ENCODE measurements at regions not wholly inside any gene's neighbourhood (a gene's known extent, or its start where the extent isn't known, plus 50 kb on each side); places are given as distances from the start of the nearest gene placed in this dataset.

- ChIA-PET CTCF (interaction anchor here (1.9 kb wide), 1 partner anchor 14 kb away, joined by 10 read pairs; no protein-coding TSS in a partner anchor), POLR2A (no interaction called here)
- Mint-ChIP-seq H3K27ac (peak overlapping the region in 7 of 8 donors; percentile 22 to 90 (median 64)), H3K36me3 (no peaks in the 10 kb centered on the region), H3K27me3 (no peaks in the 10 kb centered on the region), H3K4me3 (peak overlapping the region in 1 of 7 donors; percentile 7), H3K9me3 (no peaks in the 10 kb centered on the region), H3K4me1 (peaks cover 28 to 35% (median 29%) of the 10 kb centered on the region in 3 donors)
- no peaks in the 10 kb centered on the region for H3K9me3 ChIP-seq (ENCODE audit: low read length)
- H3K4me1 ChIP-seq (ENCODE audit: insufficient read depth, low read length): peaks cover 23% of the 10 kb centered on the region
- no peak for DNase-seq
- H3K4me3 ChIP-seq (ENCODE audit: low read length): no peak overlapping the region
- H3K27me3 ChIP-seq (ENCODE audit: insufficient read depth, low read length, poor library complexity, severe bottlenecking): no peaks in the 10 kb centered on the region
- no peaks in the 10 kb centered on the region for H3K36me3 ChIP-seq (ENCODE audit: insufficient read depth, low read length)
- no peak overlapping the region for H3K27ac ChIP-seq (ENCODE audit: low read depth, low read length)
Observed at GRCh38 chr2:161078211-161078539, 82.1 kb upstream of the TANK start.

GRCh38 chr2:161085149-161085548 lies 75.1 kb upstream of the TANK start:
- peaks cover 2% of the 10 kb centered on the region for H3K4me1 ChIP-seq (ENCODE audit: insufficient read depth, low read length)
- H3K27me3 Mint-ChIP-seq: no peaks in the 10 kb centered on the region
- no peaks in the 10 kb centered on the region for H3K9me3 Mint-ChIP-seq
- no peak overlapping the region for H3K27ac Mint-ChIP-seq
- H3K36me3 ChIP-seq (ENCODE audit: insufficient read depth, low read length): no peaks in the 10 kb centered on the region
- H3K27ac ChIP-seq (ENCODE audit: low read depth, low read length): no peak overlapping the region
- H3K4me1 Mint-ChIP-seq: peaks cover 5 to 11% (median 7%) of the 10 kb centered on the region in 3 donors
- CTCF ChIA-PET: no interaction called here
- no peaks in the 10 kb centered on the region for H3K27me3 ChIP-seq (ENCODE audit: insufficient read depth, low read length, poor library complexity, severe bottlenecking)
- POLR2A ChIA-PET: no interaction called here
- H3K4me3 ChIP-seq (ENCODE audit: low read length): no peak overlapping the region
- H3K36me3 Mint-ChIP-seq: peaks cover 0 to 10% (median 0%) of the 10 kb centered on the region in 3 donors
- no peak for DNase-seq
- no peaks in the 10 kb centered on the region for H3K9me3 ChIP-seq (ENCODE audit: low read length)
- H3K4me3 Mint-ChIP-seq: no peak overlapping the region

- POLR2A ChIA-PET: no interaction called here
- Mint-ChIP-seq H3K36me3 (peaks cover 0 to 10% (median 0%) of the 10 kb centered on the region in 3 donors), H3K27ac (no peak overlapping the region), H3K4me3 (no peak overlapping the region), H3K9me3 (no peaks in the 10 kb centered on the region), H3K4me1 (peaks cover 19 to 25% (median 23%) of the 10 kb centered on the region in 3 donors), H3K27me3 (no peaks in the 10 kb centered on the region)
- Histone ChIP-seq H3K27me3 (ENCODE audit: insufficient read depth, low read length, poor library complexity, severe bottlenecking) (no peaks in the 10 kb centered on the region), H3K4me3 (ENCODE audit: low read length) (no peak overlapping the region), H3K27ac (ENCODE audit: low read depth, low read length) (no peak overlapping the region), H3K9me3 (ENCODE audit: low read length) (no peaks in the 10 kb centered on the region), H3K4me1 (ENCODE audit: insufficient read depth, low read length) (peaks cover 11% of the 10 kb centered on the region), H3K36me3 (ENCODE audit: insufficient read depth, low read length) (no peaks in the 10 kb centered on the region)
- CTCF ChIA-PET: no interaction called here
- no peak for DNase-seq
Observed at GRCh38 chr2:161088658-161089350, 71.4 kb upstream of the TANK start.

- no peaks in the 10 kb centered on the region for H3K36me3 ChIP-seq (ENCODE audit: insufficient read depth, low read length)
- ChIA-PET POLR2A (no interaction called here), CTCF (interaction anchor here (1.2 to 1.9 kb wide), 2 partner anchors 14 to 27 kb away, joined by 4 read pairs; no protein-coding TSS in a partner anchor)
- peak in 3 of 5 donors; percentile 6 to 53 (median 21) for DNase-seq
- Mint-ChIP-seq H3K9me3 (no peaks in the 10 kb centered on the region), H3K27me3 (no peaks in the 10 kb centered on the region), H3K36me3 (peaks cover 0 to 7% (median 0%) of the 10 kb centered on the region in 3 donors), H3K4me3 (peak overlapping the region in 6 of 7 donors; percentile 63 to 83 (median 75)), H3K27ac (peak overlapping the region in 3 of 8 donors; percentile 34 to 72 (median 66)), H3K4me1 (peaks cover 23 to 32% (median 29%) of the 10 kb centered on the region in 3 donors)
- no peak overlapping the region for H3K27ac ChIP-seq (ENCODE audit: low read depth, low read length)
- no peaks in the 10 kb centered on the region for H3K9me3 ChIP-seq (ENCODE audit: low read length)
- peaks cover 11% of the 10 kb centered on the region for H3K4me1 ChIP-seq (ENCODE audit: insufficient read depth, low read length)
- no peaks in the 10 kb centered on the region for H3K27me3 ChIP-seq (ENCODE audit: insufficient read depth, low read length, poor library complexity, severe bottlenecking)
- H3K4me3 ChIP-seq (ENCODE audit: low read length): no peak overlapping the region
Observed at GRCh38 chr2:161090411-161090810, 69.8 kb upstream of the TANK start.

- ChIA-PET CTCF (no interaction called here), POLR2A (no interaction called here)
- Histone ChIP-seq H3K36me3 (ENCODE audit: insufficient read depth, low read length) (no peaks in the 10 kb centered on the region), H3K27me3 (ENCODE audit: insufficient read depth, low read length, poor library complexity, severe bottlenecking) (no peaks in the 10 kb centered on the region), H3K9me3 (ENCODE audit: low read length) (no peaks in the 10 kb centered on the region), H3K4me3 (ENCODE audit: low read length) (no peak overlapping the region), H3K27ac (ENCODE audit: low read depth, low read length) (no peak overlapping the region), H3K4me1 (ENCODE audit: insufficient read depth, low read length) (peaks cover 7% of the 10 kb centered on the region)
- peaks cover 0 to 6% (median 2%) of the 10 kb centered on the region in 5 donors for H3K9me3 Mint-ChIP-seq
- no peak overlapping the region for H3K4me3 Mint-ChIP-seq
- H3K36me3 Mint-ChIP-seq: peaks cover 0 to 13% (median 0%) of the 10 kb centered on the region in 3 donors
- no peak overlapping the region for H3K27ac Mint-ChIP-seq
- H3K4me1 Mint-ChIP-seq: peaks cover 16 to 21% (median 19%) of the 10 kb centered on the region in 3 donors
- H3K27me3 Mint-ChIP-seq: no peaks in the 10 kb centered on the region
- DNase-seq: no peak
Observed at GRCh38 chr2:161095314-161095713, 64.9 kb upstream of the TANK start.

GRCh38 chr2:161096336-161096735 lies 63.9 kb upstream of the TANK start:
- POLR2A ChIA-PET: no interaction called here
- H3K9me3 ChIP-seq (ENCODE audit: low read length): no peaks in the 10 kb centered on the region
- no peak overlapping the region for H3K27ac Mint-ChIP-seq
- no peak overlapping the region for H3K4me3 Mint-ChIP-seq
- no peak overlapping the region for H3K4me3 ChIP-seq (ENCODE audit: low read length)
- H3K9me3 Mint-ChIP-seq: peaks cover 0 to 6% (median 2%) of the 10 kb centered on the region in 5 donors
- no peak for DNase-seq
- CTCF ChIA-PET: no interaction called here
- H3K4me1 ChIP-seq (ENCODE audit: insufficient read depth, low read length): no peaks in the 10 kb centered on the region
- H3K27me3 ChIP-seq (ENCODE audit: insufficient read depth, low read length, poor library complexity, severe bottlenecking): no peaks in the 10 kb centered on the region
- no peaks in the 10 kb centered on the region for H3K27me3 Mint-ChIP-seq
- no peak overlapping the region for H3K27ac ChIP-seq (ENCODE audit: low read depth, low read length)
- H3K36me3 Mint-ChIP-seq: peaks cover 0 to 13% (median 0%) of the 10 kb centered on the region in 3 donors
- H3K4me1 Mint-ChIP-seq: peaks cover 7 to 11% (median 9%) of the 10 kb centered on the region in 3 donors
- no peaks in the 10 kb centered on the region for H3K36me3 ChIP-seq (ENCODE audit: insufficient read depth, low read length)

- ChIA-PET CTCF (no interaction called here), POLR2A (no interaction called here)
- no peak overlapping the region for H3K27ac Mint-ChIP-seq
- no peaks in the 10 kb centered on the region for H3K36me3 ChIP-seq (ENCODE audit: insufficient read depth, low read length)
- H3K9me3 Mint-ChIP-seq: peaks cover 0 to 6% (median 2%) of the 10 kb centered on the region in 5 donors
- no peaks in the 10 kb centered on the region for H3K4me1 ChIP-seq (ENCODE audit: insufficient read depth, low read length)
- no peak overlapping the region for H3K4me3 ChIP-seq (ENCODE audit: low read length)
- H3K4me1 Mint-ChIP-seq: peaks cover 4 to 7% (median 6%) of the 10 kb centered on the region in 3 donors
- no peak overlapping the region for H3K4me3 Mint-ChIP-seq
- H3K27me3 ChIP-seq (ENCODE audit: insufficient read depth, low read length, poor library complexity, severe bottlenecking): no peaks in the 10 kb centered on the region
- H3K27ac ChIP-seq (ENCODE audit: low read depth, low read length): no peak overlapping the region
- H3K27me3 Mint-ChIP-seq: no peaks in the 10 kb centered on the region
- DNase-seq: no peak
- H3K9me3 ChIP-seq (ENCODE audit: low read length): no peaks in the 10 kb centered on the region
- peaks cover 0 to 13% (median 0%) of the 10 kb centered on the region in 3 donors for H3K36me3 Mint-ChIP-seq
Observed at GRCh38 chr2:161097157-161097556, 63.1 kb upstream of the TANK start.

- POLR2A ChIA-PET: no interaction called here
Observed at GRCh38 chr2:161100211-161100895, 59.9 kb upstream of the TANK start.

More at GRCh38 chr2:161100211-161100895, 59.9 kb upstream of the TANK start:
- Mint-ChIP-seq H3K9me3 (peaks cover 0 to 6% (median 2%) of the 10 kb centered on the region in 5 donors), H3K36me3 (peaks cover 0 to 13% (median 0%) of the 10 kb centered on the region in 3 donors), H3K27ac (no peak overlapping the region), H3K27me3 (no peaks in the 10 kb centered on the region), H3K4me3 (no peak overlapping the region), H3K4me1 (peaks cover 4 to 11% (median 6%) of the 10 kb centered on the region in 3 donors)
- H3K4me1 ChIP-seq (ENCODE audit: insufficient read depth, low read length): no peaks in the 10 kb centered on the region
- DNase-seq: no peak
- no peaks in the 10 kb centered on the region for H3K36me3 ChIP-seq (ENCODE audit: insufficient read depth, low read length)
- no peak overlapping the region for H3K4me3 ChIP-seq (ENCODE audit: low read length)
- no peaks in the 10 kb centered on the region for H3K27me3 ChIP-seq (ENCODE audit: insufficient read depth, low read length, poor library complexity, severe bottlenecking)
- no peak overlapping the region for H3K27ac ChIP-seq (ENCODE audit: low read depth, low read length)
- no peaks in the 10 kb centered on the region for H3K9me3 ChIP-seq (ENCODE audit: low read length)
- CTCF ChIA-PET: no interaction called here

Data from CD8-positive, alpha-beta memory T cell (primary cell).